Neural progenitor cell (in vitro differentiated cells): ENCODE measurements at regions not wholly inside any gene's neighbourhood (a gene's known extent, or its start where the extent isn't known, plus 50 kb on each side); places are given as distances from the start of the nearest gene placed in this dataset.

Experiments used
- CTCF ChIP-seq: fragments of 200-600 bp; sonication (generic); IDR thresholded peaks from 2 replicates; pipeline ENCODE4 v1.5.1; 2017; ENCODE audit warnings: antibody characterized with exemption, mild to moderate bottlenecking
- EZH2 ChIP-seq: fragments of 200-600 bp; sonication (generic); IDR thresholded peaks from 2 replicates; pipeline ENCODE4 v1.6.1; 2017; ENCODE audit warnings: antibody characterized with exemption, mild to moderate bottlenecking, moderate library complexity

- TF ChIP-seq EZH2 (no peak), CTCF (no peak)
Measured at GRCh38 chr7:32659853-32660252, 164.6 kb downstream of the AVL9 start.
